GM18502 (cell line): ENCODE measurements at regions not wholly inside any gene's neighbourhood (a gene's known extent, or its start where the extent isn't known, plus 50 kb on each side); places are given as distances from the start of the nearest gene placed in this dataset.

Experiments
- ATAC-seq: cut with Tn5 transposase; IDR thresholded peaks from one replicate; pipeline ENCODE4 v1.9.1; 2021; ENCODE audit warnings: mild to moderate bottlenecking; ENCODE audit not compliant: unreplicated experiment, poor library complexity

DNA sequence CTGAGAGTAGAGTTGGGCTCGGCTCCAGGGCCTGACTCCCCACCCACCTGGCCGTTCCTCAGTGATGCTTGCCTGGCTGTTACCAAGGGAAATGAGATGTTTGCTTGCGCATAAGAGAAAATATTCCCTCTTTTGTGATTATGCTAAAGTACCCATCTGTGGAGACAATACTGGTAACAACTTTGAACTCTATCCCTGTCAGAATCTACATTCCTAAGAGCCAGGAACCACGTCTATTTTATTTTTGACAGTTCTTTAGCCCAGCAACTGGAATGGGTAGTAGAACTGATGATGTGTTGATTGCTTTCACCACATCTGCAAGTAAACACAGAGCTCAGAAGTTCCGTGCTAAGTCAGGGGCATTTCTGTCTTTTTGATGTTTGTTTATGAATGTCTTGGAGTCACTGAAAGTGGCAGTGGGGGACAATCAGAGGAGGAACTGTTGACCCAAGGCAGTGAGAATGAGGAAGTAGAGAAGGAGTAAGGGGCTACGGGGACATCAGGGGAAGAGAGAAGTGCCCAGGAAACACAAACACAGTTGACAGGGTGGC is 348.3 kb upstream of the SOX11 start:
- ATAC-seq: no peak

DNA sequence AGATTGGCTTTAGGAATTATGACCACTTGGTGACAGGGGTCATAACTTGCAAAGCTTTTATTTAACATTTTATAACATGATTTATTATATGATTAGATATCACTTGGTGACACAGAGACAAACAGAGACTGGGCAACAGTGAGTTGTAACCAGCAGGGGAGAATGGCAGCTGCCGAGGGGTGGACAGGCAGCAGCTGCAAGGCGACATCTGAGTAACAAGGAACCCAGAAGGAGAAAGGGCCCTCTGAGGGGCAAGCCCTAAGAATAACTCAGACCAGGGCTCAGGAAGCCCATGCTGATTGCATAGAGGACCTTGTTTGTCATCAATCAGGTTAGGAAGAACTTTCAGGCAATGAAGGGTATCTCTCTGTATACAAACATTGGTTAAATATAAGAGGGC is 339.9 kb upstream of the SOX11 start:
- no peak for ATAC-seq

DNA sequence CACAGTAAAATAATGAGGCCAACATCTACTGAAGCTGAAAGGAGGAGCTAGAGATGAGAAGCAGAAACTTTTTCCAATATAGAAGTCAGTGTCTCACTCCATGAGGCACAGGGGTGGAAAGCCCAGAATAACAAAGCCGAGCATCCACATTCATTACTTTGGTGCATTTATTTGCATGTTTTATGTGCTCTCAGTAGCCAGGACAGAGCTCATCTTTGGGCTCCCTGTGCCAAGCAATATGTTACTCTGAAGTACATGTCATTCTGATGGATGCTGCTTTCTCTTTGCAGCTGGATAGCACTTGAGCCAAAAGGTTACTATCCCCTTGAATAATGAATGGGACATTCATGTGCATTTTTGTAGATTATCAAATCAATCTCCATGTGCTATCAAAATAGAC is 338.6 kb upstream of the SOX11 start:
- no peak for ATAC-seq

DNA sequence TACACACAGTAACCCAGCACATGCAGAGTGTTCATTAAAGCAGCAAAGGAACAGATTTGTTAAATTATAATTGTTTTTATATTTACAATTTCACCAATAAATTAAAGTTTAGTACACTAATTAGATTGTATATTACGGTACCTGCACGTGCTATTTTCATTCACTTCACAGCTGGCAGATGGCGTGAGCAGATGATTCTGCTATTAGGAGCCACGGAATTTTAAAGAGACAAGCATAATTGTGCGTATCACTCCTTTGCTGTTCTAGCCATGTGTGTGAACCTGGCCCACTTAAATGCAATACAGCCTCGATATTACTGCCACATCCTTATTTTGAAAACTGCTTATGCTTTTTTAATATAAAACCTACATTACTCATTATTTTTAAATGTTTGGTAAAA is 332.8 kb upstream of the SOX11 start:
- ATAC-seq: no peak

DNA sequence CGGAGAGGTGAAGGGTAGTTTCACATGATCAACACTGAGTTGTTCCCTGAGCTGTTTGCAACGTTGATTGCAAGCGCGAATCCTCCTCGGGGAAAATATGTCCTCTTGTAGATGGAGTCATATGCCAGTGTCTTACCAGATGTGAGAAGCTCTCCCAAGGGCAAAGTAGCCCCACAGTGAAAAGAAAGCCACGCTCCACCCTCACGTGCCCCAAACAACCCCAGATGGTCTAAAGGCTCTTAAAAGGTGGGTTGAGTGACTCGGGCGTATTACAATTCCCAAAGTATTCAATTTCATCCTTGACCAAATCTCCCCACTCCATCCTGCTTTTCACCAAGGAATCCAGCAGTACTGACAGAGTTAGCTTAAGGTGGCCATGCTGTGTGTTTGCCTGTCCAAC is 332.1 kb upstream of the SOX11 start:
- ATAC-seq: no peak

DNA sequence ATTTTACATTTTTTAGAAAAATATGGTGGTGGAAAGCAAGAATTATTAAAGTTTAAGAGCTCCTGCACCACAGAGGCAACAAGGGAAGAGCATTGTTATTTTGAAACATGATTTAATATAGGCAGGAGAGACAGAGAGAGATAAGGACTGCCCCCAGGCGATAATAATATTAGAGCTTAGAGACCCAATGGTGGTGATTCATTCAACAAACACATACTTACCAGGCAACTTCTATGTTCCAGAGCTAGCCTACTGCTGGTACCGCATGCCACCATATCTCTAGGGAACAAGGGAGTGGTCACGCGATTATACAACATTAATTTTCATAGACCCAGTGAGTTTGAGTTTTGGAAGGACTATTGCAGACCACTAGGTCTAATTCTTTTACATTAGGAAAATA is 327.8 kb upstream of the SOX11 start:
- ATAC-seq: no peak

DNA sequence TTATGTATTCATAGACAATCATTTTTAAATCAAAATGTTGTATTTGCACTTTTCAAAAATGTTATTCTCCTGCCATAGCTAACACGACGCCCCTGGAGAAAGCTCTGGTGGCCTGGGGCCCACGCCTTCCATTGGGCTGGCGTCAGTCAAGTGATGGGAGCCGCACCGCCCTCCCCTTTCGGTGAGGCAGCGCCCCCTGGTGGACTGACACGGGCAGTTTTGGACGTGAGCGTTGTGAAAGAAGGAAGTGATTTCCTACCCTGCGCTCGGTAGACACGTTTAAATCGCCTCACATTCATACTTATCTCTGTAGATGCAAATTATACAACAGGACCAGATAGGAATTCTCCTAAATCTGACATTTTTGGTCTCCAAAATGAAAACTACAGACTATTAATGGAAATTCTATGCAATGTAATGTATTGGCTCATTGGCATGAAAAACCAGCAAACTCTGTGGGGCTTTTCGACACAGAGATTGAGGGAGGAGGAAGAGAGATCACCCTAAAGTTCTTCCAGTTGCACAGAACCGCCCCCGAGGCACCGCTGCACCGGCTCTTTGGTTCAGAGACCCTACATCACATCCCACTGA is 326.2 kb upstream of the SOX11 start:
- ATAC-seq: peak; percentile 73

DNA sequence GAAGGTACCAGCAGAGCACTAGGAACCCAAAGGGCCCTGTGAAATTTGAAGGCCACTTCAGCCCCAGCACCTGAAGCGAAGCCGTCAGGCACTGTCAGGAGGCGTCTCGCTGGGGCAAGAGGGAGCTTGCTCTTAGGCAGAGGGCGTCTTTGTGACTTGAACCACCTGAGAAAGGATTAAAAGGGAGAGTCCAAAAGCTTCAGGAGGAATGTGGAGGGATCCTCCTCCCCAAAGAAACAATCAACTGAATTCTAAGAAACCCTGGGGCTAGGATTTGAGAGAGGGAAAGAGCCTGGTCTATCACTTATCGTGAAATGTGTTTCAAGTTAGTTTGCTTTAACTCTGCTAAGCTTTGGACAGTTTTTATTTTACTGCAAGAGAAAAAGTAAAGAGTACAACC is 324.9 kb upstream of the SOX11 start:
- no peak for ATAC-seq

DNA sequence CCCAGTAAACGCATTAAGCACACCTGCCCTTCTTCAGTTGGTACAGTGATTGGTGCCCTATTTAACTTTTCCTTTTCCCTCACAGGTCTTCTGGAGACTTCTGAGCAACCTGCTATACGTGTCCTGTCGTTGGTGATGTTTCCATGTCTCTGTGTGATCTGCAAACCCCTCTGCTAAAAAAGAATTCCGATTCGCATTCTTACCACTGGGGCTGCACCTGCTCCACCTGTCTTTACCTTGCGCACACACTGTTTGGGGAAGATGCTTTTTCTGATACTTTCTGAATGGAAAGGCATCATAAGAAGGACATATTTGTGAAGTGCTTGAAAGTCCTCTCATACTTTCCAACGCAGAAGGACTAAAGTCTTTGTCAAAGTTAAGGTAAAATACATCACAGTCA is 323.9 kb upstream of the SOX11 start:
- no peak for ATAC-seq

DNA sequence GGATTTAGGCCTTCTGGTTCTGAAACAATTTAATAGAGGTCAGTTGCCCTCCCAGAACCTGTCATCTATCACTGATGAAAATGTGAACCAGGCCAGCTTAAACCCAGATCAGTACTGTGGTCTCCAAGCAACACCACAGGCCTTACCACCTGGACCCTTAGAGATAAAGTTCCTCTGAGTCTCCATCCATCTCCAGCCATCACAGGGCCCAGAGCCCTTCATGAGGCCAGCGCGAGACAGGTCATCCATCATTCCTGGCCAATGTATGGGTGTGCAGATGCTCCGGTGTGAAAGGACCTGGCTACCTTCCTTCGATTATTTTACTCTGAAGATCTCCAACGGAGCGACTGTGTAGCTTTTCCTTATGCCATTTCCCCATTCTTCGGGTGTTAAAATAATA is 322.7 kb upstream of the SOX11 start:
- no peak for ATAC-seq

DNA sequence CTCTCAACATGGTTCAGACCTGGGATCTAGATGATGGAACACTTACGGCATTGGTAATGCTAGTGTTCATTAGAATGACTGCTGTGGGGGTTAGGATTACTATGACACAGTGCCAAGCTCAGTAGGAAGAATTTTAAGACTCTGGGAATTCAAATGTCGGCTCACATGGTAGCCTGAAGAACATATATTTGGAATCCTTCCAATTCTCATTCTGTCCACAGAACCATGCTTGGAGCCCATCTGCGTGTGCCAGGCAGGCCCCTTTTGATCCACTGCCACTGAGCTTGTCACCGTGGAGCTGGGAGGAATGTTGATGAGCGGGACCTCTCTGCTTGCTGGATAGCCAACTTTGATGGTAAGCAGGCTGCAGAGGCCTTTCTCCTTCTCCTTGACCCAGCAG is 322.0 kb upstream of the SOX11 start:
- ATAC-seq: no peak

DNA sequence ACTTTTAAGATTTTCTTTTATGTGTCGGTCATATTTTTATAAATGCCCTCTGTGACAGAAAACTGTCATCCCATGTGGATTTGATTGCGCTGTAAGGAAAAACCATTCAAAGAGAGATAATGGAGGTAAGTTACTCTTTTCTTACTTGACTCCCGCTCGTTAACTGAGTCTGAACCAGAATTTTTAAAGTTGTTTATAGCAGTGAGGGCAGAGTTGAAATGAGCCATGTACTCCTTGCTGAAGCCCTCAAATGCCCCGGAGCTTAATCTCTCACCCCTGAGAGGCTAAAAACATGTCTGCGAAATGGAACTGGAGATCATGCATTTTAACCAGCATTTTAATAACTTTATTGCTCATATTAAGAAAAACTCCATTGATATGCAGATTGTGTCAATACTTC is 320.0 kb upstream of the SOX11 start:
- no peak for ATAC-seq

DNA sequence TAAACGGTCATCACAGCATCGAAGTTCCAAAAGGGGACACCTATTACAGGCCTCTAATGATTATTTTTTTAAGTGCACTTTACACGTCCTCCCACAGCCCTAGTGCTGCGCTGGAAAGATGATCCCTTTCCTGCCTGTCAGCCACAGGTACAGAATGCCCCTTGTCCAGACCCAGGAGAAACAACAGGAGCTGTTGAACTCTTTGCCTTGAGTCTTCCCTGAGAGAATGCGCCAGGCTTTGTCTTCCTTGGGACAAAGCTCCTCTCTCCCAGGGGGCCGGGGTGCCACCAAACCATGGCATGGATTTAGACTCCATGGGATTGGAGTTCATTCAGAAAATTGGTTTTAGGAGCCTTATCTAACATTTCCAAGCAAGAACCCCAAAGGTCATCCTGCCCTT is 319.0 kb upstream of the SOX11 start:
- ATAC-seq: no peak

DNA sequence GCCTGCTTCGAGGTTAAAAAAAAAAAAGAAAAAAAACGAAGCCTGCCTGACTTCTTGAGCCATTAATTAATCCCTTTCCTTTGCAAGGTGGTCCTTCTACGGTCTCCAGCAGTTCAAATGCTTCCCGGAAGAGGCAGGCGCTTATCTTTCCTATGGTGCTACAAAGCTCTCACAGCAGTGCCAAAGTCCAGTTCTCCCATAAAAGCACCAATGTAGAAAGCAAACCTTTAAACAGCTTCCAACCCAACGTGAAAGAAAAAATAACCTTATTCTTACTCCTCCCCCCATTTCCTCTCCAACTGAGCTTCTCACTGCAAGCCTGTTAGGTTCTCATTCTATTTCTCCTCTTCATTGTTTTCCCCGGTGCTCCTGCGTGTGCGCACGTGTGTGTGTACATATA is 317.4 kb upstream of the SOX11 start:
- ATAC-seq: no peak

DNA sequence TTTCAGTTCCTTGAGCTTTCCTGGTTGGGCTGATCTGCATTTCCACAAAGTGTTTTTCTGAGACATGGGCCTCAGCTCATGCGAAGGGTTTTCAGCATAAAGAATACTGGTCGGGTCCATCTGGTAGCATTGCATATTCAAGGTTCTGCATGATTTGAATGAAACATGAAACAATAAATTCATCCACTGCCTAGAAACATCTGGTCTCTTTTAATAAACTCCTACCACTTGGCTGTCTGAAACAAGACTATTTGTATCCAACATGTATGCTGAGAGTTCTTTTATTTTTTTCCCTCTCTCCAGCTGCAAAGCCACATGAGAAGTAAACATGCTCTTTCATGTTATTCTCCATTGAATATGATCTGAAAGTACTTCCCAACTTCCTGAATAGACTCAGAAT is 314.9 kb upstream of the SOX11 start:
- ATAC-seq: no peak

DNA sequence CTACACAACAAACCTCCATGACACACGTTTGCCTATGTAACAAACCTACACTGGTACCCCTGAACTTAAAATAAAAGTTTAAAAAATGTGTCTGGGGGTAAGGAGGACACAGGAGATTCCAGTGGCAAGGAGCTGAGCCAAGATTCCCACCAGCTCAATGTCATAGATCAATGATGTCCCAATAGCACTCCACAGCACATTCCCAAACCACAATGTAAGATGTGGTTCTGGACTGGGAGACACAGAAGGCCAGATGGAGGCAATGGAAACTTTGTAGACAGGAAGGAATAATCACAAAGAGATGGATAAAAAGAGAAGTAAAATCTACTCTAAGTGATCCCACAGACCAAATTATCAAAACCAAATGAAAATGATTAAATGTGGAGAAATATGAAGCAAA is 312.4 kb upstream of the SOX11 start:
- no peak for ATAC-seq

DNA sequence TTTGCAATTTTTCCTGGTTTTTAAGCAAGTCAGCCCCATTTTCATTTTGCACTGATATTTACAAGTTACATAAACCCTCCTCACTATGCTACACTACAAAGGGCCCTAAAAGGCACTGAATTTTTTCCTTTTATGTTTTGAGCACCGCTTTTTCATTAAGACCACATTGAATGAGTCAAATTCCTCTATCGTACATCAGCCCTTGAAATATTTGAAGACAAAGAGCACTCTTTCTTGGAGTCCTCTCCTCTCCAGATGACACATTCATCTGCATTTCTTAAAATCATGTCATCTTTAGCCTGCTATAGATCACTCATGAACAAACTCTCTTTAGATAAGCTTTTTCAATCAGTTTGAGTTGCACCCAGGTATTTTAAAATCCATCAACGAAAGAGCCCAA is 306.6 kb upstream of the SOX11 start:
- ATAC-seq: no peak

DNA sequence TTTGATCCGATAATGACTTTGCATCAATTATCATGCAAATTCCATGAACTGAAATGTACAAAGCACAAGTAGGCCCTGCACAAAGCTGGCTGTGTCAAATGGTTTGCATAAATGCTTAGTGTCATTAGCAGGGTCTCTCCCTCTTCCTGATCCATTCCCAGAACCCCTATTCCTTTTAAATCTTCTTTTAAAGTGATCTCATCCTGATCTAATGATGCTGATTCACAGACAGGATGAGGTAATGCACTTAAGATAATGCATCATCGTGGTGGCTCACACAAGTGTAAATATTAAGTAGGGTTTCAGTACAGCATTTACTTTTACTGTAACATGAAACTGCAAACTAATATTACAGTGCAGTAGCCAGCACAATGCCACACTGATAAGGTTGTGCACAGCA is 304.8 kb upstream of the SOX11 start:
- no peak for ATAC-seq

DNA sequence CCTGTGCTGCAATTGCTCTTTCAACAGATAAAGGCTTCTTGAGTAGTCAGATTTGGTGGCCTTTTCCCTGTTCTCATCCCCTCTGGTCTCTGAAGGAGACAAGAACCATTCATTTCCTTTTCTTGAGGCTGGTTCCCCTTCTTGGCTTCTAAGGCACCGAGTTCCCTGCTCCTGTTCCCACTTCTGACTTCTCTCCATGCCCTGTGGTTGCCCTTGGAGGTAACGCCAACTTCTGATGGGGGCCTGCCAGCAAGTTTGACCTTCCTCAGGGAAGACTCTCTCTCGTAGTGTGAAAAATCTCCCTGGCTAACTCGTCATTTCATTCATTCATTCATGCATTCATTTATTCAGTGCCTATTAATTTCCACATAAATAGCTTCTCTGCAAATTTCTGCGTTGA is 302.4 kb upstream of the SOX11 start:
- ATAC-seq: no peak

DNA sequence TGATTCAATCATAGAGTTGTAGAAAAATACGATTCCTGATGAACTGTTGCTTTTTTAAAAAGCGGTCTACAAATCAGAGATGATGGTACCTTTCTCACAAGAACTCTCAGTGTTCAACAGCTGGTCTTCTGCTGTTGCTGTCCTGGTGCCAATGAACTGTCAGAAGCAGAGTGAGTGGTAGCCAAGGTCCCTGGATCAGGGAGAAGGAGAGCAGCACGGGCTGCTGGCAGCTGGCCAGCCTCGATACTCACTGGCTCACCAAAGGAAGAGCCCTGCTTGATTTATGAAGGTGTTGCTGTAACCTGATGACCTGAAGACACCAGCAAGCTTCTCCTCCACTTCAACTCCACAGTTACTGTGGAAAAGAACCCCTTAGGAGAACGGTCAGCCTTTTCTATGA is 300.8 kb upstream of the SOX11 start:
- no peak for ATAC-seq

DNA sequence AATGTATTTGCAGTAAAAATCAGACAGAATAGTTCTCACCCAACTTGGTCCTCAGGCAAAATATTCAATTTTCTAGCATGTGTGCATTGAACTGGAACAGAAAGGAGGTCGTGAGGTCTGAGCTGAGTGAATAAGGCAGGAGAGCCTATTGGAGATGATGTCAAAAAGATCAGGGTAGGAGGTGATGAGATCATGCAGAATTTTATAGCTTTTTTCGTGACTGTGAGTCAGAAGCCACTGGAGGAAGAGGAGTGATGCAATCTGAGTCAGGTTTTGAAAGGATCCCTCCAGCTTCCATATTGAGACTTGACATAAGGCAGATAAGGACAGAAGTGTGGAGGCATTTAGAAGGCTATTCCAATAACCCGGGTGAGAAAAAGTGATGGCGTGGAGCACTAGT is 299.5 kb upstream of the SOX11 start:
- no peak for ATAC-seq

DNA sequence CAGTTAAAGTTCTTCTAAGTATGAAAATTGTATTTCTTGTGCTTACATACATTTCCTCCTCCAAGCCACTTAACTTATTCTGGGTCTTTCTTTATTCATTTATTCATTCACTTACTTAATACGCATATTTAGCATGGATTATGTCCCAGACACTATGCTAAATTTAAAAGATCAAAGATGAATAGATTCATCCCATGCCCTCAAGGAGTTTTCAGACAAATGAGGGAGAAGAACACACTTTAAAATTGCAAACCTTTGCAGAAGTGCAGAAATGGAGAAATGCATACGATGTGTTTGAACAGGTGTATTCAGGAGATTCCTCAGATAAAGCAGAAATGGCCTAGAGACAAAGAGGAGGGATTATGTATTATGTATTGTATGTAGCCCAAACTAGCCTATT is 298.7 kb upstream of the SOX11 start:
- ATAC-seq: no peak

DNA sequence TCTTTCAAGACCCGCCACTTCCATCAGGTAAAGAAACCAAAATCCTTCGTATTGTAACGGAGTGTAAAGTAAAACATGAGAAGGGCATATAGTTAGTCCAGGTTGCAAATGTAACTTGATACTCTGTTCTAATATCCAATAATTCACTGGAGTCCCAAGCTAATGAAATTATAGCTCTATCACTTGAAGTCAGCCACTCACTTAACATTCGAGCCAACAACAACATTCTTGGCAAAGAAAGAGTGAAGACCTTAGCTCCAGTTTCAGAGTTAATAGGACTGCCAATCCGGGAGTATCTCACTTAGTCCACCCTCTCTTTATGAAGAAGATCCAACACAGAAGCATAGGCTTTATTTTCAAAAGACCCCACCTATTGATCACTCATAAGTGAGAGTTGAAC is 298.0 kb upstream of the SOX11 start:
- no peak for ATAC-seq
